Activated CD4-positive, alpha-beta T cell treated with anti-CD3 and anti-CD28 coated beads, Interleukin-2, amount 50 U/mL, for 4 hours (primary cell): ENCODE measurements at regions not wholly inside any gene's neighbourhood (a gene's known extent, or its start where the extent isn't known, plus 50 kb on each side); places are given as distances from the start of the nearest gene placed in this dataset.
"Not testable (repeated sequence)": the region's sequence is repeated elsewhere in the genome, so short reads cannot be mapped to it uniquely, and the experiment has no call there.

Experiments
- DNase-seq, 2 experiments: peaks; one replicate each; pipeline ENCODE4 v3.0.0-alpha.2; 2020

DNA sequence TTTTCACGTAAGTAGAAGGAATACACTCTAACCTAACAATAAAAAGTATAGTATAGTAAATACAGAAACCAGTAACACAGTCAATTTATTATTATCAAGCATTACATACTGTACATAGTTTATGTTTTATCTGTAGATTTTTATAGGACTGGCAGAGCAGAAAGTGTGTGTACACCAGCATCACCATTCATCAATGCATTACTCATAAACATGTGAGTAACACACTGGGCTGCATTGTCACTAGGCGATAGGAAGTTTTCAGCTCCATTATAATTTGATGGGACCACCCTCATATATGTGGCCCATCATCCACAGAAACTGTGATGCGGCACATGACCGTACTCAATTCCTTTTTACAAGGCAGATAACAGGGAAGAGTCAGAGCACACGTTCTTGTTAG is 137.8 kb upstream of the RBPJ start:
- DNase-seq, result no peak

DNA sequence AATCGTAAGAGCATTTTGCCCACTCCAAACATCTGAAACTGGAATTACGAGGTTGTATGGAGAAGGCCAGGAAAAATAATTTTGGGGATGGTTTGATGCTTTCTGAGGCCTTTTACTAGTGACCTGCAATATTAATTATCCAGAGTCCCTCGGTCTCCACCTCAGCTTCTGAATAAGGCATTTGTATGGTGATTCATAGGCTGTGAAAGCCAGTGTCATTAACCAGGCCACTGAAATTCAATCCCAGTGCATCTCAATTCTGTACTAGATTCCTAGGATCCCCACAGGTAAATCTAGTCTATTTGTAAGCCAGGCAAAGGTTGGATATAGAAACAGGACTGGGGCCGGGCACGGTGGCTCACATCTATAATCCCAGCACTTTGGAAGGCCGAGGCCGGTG is 135.4 kb upstream of the RBPJ start:
- DNase-seq, result no peak

DNA sequence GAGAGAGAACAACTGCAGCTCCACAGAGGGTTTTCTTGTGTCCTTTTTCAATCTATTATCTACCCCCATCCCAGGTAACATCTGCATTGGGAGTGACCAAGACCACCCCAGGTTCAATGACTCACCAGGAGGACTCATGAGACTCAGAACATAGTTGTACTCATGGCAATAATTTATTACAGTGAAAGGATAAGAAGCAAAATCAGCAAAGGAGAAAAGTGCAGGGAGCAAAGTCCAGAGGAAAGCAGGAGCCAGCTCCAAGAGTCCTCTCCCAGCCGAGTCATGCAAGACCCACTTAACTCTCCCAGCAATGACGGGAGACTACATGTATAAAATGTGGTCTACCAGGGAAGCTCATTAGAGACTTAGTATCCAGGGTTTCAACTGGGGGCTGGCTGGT is 129.5 kb upstream of the RBPJ start:
- no peak for DNase-seq

DNA sequence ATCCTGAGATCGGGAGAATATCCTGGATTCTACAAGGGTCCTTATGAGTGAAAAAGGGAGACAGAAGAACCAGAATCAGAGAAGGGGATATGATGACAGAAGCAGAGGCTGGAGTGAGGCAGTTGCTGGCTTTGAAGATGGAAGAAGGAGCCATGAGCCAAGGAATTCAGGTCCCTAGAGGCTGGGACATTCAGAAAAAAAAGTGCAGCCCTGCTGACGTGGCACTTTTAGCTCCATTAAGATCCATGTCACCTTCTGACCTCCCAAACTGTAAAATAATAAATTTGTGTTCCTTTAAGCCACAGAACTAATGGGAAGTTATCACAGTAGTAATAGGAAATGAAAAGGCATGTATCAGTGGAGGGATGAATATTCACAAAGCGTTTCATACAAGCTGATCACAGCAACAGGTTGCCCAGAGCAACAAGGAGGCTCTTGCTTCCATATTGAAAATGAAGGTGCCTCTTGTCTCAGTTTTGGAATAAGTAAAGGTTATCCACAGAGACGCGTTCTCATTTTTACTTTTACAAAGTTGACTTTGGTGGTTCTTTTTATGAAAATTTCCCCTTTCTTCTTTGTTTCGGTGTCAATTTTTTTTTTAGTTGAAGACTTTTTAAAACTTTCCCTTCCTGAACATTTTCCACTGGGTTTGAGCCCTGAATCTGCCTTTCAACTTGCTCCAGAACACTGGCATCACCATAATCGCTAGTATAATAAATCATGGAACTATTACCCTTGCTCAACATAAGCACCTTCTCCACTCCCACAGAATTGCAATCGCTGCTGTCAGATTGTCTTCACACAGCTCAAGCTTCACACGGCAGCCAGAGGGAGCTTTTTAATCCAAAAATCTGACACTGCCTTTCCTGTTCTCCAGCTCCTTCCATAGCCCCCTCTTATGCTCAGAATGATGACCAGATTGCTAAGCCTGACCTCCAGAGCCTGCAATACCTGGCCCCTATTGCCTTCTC is 127.6 kb upstream of the RBPJ start:
- no peak for DNase-seq

DNA sequence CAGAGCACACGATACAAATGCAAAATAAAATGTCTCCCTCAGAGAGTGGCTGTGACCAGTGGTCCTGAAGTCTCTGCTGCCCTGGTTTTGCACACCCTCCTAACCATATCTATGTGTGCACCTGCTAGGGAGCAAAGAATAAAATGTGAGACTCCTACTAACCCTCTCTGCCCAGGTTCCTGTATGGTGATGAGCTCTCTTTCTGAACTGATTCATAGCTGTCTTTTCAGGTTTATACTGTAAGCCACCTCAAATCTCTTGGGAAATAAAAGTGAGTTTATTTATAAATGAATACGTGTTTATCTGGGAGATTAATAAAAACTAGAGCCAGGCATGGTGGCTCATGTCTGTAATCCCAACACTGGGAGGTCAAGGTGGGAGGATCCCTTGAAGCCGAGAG is 126.0 kb upstream of the RBPJ start:
- DNase-seq, result no peak

DNA sequence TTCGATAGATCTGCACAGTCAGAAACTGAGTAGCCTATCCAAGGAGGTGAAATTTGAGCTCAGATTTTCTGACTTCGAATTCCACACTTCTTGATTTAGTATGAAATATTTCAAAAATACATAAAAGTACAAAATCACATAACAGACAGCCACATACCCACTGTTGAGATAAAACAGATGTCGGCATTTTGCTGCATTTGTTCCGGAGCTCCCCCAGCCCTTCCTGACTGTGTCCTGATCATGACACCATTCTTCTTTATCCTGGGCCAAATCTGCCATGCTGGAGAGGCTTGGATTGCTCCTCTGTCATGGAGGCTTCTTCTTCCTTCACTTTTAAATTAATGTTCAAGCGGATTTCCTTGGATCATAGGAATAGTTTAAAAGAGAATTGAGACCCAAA is 124.2 kb upstream of the RBPJ start:
- no peak for DNase-seq

DNA sequence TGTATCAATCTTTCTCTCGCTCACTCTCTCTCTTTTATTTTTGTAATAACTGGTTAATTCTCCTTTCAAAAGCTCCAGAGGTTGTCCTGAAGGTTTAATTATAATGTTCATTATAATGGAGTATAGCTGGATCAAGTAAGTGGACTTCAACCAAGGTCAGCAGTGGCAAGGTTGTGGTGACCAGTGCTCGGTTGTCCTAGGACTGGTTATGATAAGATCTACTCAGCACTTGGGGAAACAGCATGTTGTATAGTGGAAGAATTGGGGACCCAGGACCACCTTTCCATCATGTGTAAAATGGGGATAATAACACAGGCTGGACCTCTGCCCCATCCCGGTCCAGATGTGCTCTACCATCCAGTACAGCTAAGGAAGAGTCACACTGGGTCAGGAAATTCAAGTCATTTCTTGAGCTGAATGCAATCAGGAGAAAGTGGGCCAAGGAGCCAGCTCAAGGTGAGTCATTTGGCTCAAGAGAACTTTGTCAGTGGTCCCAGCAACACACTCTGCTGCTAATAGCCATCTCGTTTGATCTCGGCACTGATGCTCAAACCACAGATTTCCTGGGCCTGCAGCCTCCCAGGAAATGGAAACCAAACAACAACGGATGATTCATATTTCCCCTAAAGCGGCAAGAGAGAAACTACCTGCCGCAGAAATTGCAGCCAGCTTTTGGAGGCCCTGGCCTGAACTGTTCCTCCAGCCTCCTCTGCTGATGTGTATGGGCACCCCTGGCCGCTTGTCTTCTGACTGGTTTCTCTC is 123.6 kb upstream of the RBPJ start:
- DNase-seq, result peak; percentile 57

DNA sequence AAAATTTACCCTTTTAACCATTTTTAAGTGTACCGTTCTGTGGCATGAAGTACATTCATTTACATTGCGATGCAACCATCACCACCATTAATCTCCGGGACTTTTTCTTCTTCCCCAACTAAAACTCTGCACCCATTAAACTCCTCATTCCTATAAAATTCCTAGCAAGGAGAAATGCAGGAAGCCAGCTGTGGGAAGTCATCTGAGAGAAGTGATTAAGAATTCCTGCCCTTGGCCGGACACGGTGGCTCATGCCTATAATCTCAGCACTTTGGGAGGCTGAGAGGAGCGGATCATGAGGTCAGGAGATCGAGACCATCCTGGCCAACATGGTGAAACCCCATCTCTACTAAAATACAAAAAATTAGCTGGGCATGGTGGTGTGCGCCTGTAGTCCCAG is 121.9 kb upstream of the RBPJ start:
- DNase-seq, result not testable (repeated sequence)

DNA sequence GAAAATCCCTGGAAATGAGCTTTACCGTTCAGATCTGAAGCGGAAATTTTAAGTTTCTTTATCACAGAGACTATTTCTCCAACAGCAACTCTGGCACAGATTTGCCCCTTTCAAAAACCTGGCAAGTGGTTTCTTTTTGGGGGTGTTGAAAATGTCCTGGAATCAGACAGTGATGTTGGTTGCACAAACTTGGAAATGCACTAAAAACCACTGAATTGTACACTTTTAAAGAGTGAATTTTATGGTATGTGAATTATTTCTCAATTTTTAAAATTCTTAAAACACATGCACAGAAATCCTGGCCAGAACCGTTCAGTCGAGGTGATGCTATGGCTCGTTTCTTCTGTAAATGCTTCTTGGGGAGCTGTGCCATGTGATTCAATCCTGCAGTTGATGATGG is 121.2 kb upstream of the RBPJ start:
- DNase-seq, result no peak

DNA sequence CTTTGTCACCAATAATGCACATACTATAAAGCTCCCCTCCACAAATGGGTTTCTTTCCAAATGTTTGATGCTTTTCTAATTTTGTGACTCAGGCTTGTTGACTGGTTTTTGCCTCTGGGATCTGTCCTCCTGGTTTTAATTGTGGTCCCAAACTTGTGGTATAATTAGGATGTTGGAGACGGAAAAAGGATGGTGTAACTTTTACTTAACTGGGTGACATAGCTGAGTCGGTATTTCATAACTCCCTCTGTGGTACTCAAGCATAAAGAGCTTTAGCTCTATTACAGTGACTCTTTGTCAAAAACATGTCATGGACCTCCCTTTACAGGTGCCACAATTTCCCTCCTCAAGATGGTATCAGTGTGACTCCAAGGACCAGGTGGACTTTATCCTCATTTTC is 119.7 kb upstream of the RBPJ start:
- DNase-seq, result no peak

DNA sequence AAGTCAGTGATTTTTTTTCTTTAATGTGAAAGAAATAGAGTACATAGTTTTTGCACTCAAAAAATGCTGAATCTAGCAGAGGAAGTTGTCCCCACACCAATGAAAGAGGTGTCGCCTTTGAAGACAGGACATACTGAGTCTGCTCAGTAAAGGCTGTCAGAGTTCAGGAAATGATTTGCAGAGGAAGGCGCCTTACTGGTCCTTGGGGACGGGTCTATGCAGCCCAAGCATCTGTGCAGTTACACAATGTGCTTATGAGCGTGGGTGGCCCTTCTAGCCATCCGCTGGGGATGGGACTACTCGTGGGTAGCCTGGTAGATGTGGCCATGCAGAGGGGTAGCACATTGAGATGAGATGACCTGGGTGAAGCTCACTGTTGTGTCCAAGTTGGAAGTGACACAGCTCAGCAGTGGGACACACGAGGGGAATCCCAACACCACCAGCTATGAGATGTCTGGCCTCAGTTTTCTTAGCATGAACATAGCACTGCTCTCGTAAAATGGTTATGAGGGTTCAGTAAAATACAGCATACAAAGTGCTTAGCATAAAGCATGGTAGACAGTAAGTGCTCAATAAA is 116.5 kb upstream of the RBPJ start:
- DNase-seq, result peak in 1 of 2 experiments; percentile 1

DNA sequence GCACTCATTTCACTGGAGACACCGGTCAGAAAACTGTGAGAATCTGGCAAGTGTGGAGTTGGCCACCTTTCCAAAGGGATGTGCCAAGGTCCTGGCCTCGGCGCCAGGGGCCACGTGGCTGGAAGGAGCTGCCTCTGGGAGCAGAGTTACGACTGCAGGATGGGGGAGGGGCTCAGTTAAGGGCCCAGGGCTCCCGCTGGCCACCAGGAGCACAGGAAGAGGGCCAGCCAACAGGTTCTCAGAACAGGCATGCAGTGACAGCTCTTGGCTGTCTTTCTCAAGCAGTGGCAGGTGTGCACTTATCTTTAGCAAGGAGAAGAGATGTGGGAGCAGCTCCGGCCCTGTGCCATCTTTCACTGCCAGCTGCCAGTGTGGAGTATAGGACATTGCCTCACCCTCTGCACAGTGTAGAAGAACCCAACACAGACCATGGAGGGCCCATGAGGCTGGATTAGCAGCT is 115.9 kb upstream of the RBPJ start:
- DNase-seq, result no peak

DNA sequence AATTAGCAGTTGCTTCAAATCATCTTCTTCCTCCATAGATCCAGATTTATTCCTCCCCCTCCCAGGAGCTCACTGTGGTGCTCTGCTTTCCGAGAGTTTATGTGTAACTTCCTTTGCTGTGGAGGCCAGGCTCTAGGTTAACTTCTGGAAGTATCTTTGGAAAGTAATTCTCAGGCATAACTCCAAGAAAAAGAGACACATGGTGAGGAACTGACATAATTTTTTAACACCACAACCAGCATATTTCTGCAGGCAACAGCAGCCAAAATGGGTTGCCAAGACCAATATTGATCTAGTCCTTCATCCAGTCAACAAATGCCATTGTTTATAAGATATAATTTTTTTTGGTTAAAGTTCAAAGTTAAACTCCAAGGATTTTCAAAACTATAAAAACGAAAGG is 114.5 kb upstream of the RBPJ start:
- no peak for DNase-seq

DNA sequence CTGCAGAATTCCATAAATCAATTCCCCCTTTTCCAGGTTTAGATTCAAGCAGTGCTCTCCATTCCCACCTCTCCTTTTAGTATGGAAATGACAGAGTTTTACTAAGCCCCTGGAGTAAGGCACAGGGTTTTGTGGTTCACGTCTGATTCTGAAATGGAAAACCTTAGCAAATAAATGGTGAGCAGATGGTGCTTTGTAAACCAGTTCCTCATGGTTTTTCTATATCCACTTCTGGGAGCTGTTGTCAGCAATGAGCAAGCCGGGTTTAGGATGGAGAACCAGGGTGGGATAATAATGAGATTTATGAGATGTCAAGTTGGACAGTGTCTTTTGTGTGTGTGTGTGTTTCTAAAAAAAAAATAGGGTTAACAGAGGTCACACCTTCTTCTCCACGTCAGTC is 113.8 kb upstream of the RBPJ start:
- no peak for DNase-seq

DNA sequence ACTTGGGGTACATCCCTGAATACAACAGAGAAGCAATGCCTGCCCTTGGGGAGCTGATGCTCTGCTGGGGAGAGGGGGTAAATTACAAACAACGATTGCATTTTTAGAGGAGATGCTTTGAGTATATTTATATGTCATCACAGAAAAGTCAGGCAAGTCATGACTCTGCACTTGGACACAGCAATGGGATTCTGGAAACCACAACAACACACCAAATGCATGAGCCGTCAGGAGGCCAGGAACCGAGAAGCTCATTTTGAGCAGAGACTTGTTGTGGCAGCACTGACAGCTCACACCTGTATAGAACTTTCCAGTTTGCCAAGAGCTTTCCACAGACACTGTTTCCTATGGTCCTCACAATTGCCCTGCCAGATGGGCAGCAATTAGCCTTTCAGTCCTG is 113.2 kb upstream of the RBPJ start:
- no peak for DNase-seq

DNA sequence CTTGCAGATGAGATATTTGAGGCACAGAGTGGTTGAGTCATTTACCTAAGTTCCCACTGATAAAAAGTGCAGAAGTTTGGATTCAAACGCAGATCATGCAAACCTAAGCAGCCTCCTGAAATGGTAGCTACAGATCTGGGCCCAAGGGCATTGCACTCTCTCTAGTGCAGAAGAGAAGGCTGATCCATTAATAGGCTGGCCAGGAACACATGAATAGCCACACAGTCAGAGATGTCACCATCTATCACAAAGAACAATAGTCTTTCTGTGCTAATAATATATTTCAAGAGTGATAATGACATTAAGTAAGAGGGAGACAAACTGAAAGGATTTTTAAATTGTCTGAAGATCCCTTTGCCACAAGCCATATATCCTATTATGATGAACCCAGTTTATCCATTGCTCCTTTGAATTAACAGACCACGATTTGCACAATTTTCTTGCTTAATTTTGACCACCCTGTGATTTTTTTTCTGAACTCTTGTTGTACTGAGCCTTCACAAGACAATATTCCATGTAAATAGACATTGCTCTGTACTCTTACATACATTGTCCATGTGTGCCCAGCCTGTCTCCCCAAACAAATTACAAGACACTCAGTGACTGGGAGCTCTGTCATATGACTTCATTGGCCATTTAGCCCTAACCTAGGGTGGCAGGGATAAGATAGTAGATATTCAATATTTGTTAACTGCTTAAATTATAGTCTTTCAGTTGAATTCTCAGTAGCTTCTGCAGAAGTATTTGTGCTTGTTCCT is 112.4 kb upstream of the RBPJ start:
- no peak for DNase-seq

DNA sequence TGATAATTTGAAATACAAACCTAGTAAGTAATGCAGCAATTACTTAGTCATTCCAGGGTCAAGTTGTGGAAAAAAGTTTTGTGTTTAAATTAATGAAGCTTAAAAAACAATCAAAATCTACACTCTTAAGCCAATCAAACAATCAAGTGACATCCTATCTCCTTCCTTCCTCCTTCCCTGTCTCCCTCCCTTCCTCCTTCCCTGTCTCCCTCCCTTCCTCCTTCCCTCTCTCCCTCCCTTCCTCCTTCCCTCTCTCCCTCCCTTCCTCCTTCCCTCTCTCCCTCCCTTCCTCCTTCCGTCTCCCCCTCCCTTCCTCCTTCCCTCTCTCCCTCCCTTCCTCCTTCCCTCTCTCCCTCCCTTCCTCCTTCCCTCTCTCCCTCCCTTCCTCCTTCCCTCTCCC is 111.4 kb upstream of the RBPJ start:
- DNase-seq, result not testable (repeated sequence)

DNA sequence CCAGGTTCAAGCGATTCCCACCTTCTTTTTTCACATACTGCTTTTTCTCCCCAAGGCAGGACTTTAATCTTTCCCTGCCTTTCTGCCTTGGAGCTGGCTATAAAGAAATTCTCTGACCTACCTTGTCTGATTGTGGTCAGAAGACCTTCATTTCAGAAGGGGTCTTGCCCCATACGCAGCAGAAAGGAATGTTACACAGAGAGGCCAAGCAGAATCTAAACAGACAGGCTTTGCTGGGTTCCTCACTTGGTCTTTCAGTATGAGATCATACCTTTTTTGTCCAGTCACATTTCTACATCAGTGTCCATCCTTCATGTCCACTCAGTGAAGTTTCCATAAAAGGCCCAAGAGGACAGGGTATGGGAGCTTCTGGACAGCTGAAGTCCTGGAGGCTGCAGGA is 108.3 kb upstream of the RBPJ start:
- no peak for DNase-seq

DNA sequence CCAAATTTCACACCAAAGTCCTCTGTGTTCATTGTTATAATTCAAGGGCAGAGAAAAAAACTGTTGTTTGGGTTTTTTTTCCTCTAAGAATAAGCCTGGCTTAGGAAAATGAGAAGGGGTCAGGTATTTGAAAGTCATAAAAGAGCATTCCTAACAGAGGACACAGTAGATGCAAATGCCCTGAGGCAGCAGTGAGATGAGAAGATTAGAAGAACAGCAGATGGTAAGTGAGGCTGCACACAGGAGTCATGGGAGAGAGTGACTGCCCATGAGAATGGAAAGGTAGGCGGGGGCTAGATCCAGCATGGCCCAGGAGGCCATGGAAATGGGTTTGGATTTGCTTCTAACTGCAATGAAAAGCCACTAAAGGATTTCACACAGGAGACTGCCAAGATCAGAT is 107.5 kb upstream of the RBPJ start:
- DNase-seq, result no peak

DNA sequence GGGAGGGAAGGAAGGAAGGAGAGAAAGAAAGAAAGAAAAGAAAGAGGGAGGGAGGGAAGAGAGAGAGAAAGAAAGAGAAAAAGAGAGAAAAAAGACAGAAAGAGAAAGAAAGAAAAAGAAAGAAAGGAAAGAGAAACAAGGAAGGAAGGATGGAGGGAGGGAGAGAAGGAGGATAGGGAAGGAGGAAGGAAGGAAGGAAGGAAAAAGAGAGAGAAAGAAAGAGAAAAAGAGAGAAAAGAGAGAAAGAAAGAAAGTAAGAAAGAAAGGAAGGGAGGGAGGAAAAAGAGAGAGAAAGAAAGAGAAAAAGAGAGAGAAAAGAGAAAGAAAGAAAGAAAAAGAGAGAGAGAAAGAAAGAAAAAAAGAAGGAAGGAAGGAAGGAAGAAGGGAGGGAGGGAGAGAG is 105.8 kb upstream of the RBPJ start:
- no peak for DNase-seq

DNA sequence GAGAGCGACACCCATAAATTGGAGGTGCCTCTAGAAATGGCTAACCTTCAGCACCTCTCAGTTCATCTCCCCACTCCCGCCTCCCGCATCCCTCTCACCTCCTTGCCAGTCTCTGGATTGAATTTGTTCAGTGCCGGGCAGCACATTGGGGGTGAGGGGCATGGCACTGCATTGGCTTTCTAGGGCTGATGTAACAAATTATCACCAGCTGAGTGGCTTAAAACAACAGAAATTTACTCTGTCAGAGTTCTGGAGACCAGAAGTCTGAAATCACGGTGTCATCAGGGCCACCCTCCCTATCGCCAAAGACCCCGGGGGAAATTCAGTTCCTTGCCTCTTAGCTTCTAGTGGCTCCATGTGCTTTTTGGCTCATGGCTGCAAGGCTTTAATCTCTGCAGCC is 105.1 kb upstream of the RBPJ start:
- DNase-seq, result no peak

DNA sequence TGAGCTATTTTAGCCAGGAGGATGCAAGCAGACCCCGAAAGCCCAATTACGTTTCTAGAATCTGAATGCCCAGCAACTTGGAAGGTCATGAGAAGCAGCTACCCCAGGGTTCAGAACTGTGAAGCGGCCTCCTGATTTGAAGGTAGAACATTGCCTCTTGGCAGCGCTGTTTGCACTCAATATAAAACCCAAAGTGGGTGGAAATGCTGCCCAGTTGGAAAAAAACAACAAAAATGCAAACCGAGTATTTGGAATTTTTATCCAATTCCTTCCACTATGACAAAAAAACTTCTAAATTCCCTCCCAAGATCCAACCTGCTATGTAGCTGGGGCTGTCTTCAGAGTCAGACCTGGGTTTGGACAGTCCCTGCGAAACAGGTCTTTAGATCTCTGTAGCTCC is 103.3 kb upstream of the RBPJ start:
- DNase-seq, result no peak
